Endodermal cell (in vitro differentiated cells): ENCODE measurements at regions not wholly inside any gene's neighbourhood (a gene's known extent, or its start where the extent isn't known, plus 50 kb on each side); places are given as distances from the start of the nearest gene placed in this dataset.

Experiments used
- DNase-seq: peaks from one replicate; pipeline ENCODE4 v3.0.0-alpha.2; 2017
- H3K27ac ChIP-seq: 2 replicates; pipeline ENCODE4 v1.5.1; 2013; ENCODE audit warnings: mild to moderate bottlenecking, low read depth, low read length, moderate library complexity
- H3K27me3 ChIP-seq: 2 replicates; pipeline ENCODE4 v1.6.1; 2013; ENCODE audit warnings: mild to moderate bottlenecking, low read length, moderate library complexity; ENCODE audit not compliant: insufficient read depth, control insufficient read depth, poor library complexity, severe bottlenecking
- H3K36me3 ChIP-seq: 2 replicates; pipeline ENCODE4 v1.7.0; 2013; ENCODE audit warnings: mild to moderate bottlenecking, low read length, moderate library complexity; ENCODE audit not compliant: control insufficient read depth, insufficient read depth
- H3K4me1 ChIP-seq: one replicate; pipeline ENCODE4 v1.7.0; 2013; ENCODE audit warnings: low read length; ENCODE audit not compliant: control insufficient read depth, insufficient read depth
- H3K4me3 ChIP-seq: 2 replicates; pipeline ENCODE4 v1.5.1; 2013; ENCODE audit warnings: mild to moderate bottlenecking, low read length, moderate library complexity
- H3K9ac ChIP-seq: 2 replicates; pipeline ENCODE4 v1.6.1; 2013; ENCODE audit warnings: mild to moderate bottlenecking, low read length, moderate library complexity; ENCODE audit not compliant: poor library complexity, severe bottlenecking; ENCODE audit errors: extremely low read depth
- H3K9me3 ChIP-seq: 2 replicates; pipeline ENCODE4 v1.6.1; 2013; ENCODE audit warnings: mild to moderate bottlenecking, low read length, moderate library complexity; ENCODE audit not compliant: control insufficient read depth
- H3K27ac Mint-ChIP-seq: 2 replicates; pipeline ENCODE4 v1.8.0; 2020; ENCODE audit warnings: mixed read lengths
- H3K27me3 Mint-ChIP-seq: 2 replicates; pipeline ENCODE4 v1.8.0; 2021; ENCODE audit warnings: mild to moderate bottlenecking, mixed read lengths; ENCODE audit not compliant: insufficient read depth
- H3K36me3 Mint-ChIP-seq: 2 replicates; pipeline ENCODE4 v1.8.0; 2020; ENCODE audit warnings: low read depth, mixed read lengths
- H3K4me1 Mint-ChIP-seq: 2 replicates; pipeline ENCODE4 v1.8.0; 2020; ENCODE audit warnings: mixed read lengths
- H3K4me3 Mint-ChIP-seq: 2 replicates; pipeline ENCODE4 v1.8.0; 2020; ENCODE audit warnings: mild to moderate bottlenecking, moderate library complexity, mixed read lengths
- H3K9me3 Mint-ChIP-seq: 2 replicates; pipeline ENCODE4 v1.8.0; 2020; ENCODE audit warnings: mild to moderate bottlenecking, mixed read lengths
- WGBS, 2 experiments: methylation state at CpG; one replicate each; pipeline versions ENCODE4 v1.1.5 to v1.1.7; 2013; ENCODE audit warnings: missing lambda C conversion rate in 2 of 2, mixed read lengths in 1 of 2; ENCODE audit not compliant: insufficient coverage in 1 of 2, insufficient read length in 1 of 2; 5-methylcytosine and 5-hydroxymethylcytosine counted together
- TF ChIP-seq, protein P1 (sequence below): fragments of 200-600 bp; sonication (generic); conservative IDR thresholded peaks from 2 replicates; pipeline ENCODE4 v1.5.0; 2021; ENCODE audit warnings: antibody characterized with exemption, mild to moderate bottlenecking

DNA sequence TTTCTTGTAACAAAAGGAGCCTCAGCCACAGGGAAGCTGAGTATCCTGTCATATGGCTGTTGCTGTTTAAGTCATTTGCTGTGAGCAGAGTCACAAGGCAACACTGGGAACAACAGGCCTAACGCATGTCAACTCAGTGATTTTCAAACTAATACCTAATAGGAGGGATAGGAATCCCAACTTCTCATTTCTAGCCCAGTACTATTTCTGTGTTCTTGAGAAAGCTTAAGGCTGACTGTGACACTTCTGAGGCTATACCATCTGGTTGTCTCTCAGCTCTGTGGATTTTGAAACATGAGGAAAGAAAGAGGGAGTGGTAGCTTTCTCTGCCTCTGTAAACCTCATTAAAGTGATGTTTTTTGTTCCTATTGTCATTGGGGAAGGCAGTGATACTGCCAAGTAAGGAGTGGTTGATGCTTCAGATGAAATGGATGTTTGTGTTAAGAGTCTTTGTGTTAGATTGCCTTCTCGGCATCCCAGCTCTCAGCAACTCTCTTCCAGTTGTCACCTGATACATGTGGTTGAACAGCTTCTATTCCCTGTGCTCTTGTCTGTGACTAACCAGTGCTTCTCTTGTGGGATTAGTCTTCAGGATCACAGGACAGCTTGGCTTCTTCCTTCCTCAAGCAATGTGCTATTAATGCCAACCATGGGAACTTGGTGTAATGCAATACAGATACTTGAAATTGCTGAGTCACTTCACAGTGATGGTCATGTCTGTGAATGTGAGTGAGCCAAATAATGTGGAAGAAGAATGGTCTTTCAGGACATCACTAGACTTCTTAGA lies 166.8 kb upstream of the IVNS1ABP start:
- no peak overlapping the region for H3K27ac ChIP-seq
- H3K9me3 Mint-ChIP-seq = no peaks in the 10 kb centered on the region
- H3K9me3 ChIP-seq = no peaks in the 10 kb centered on the region
- no peaks in the 10 kb centered on the region for H3K27me3 ChIP-seq
- WGBS, 2 experiments = 92 to 100% methylated on average over 1 to 2 of the region's 2 CpGs
- H3K36me3 ChIP-seq = no peaks in the 10 kb centered on the region
- no peaks in the 10 kb centered on the region for H3K36me3 Mint-ChIP-seq
- no peak for DNase-seq
- H3K27me3 Mint-ChIP-seq = no peaks in the 10 kb centered on the region
- no peak overlapping the region for H3K9ac ChIP-seq
- H3K4me1 ChIP-seq = peaks cover 5% of the 10 kb centered on the region
- H3K4me3 Mint-ChIP-seq = no peak overlapping the region
- TF ChIP-seq, protein P1, sequence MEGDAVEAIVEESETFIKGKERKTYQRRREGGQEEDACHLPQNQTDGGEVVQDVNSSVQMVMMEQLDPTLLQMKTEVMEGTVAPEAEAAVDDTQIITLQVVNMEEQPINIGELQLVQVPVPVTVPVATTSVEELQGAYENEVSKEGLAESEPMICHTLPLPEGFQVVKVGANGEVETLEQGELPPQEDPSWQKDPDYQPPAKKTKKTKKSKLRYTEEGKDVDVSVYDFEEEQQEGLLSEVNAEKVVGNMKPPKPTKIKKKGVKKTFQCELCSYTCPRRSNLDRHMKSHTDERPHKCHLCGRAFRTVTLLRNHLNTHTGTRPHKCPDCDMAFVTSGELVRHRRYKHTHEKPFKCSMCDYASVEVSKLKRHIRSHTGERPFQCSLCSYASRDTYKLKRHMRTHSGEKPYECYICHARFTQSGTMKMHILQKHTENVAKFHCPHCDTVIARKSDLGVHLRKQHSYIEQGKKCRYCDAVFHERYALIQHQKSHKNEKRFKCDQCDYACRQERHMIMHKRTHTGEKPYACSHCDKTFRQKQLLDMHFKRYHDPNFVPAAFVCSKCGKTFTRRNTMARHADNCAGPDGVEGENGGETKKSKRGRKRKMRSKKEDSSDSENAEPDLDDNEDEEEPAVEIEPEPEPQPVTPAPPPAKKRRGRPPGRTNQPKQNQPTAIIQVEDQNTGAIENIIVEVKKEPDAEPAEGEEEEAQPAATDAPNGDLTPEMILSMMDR = no peak
- H3K27ac Mint-ChIP-seq = no peak overlapping the region
- no peak overlapping the region for H3K4me3 ChIP-seq
- peaks cover 31% of the 10 kb centered on the region for H3K4me1 Mint-ChIP-seq

DNA sequence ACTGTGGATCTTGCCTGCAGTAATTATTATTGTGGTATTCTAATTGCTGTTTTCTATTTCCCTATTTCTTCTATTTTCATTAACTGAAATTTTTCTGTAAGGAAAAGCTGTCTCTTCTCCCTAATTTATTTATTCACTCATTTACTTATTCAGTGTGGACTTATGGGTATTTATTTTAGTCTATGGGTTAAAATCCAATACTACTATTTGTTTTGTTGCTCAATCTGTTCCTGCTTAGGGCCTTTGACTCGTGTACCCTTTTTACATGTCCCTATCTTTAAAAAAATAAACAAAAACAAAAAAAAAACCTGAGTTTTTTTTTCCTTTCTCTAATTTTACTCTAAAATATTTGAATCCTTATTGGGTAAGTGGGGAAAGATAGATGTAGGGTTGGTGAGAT lies 166.2 kb upstream of the IVNS1ABP start:
- peaks cover 25% of the 10 kb centered on the region for H3K4me1 Mint-ChIP-seq
- WGBS, 2 experiments = 100% methylated on average over 1 of the region's 1 CpG; no CpG with 5 or more reads in 1 of the 2 experiments
- Histone ChIP-seq H3K9me3 (no peaks in the 10 kb centered on the region), H3K4me1 (peaks cover 5% of the 10 kb centered on the region), H3K27ac (no peak overlapping the region), H3K27me3 (no peaks in the 10 kb centered on the region), H3K9ac (no peak overlapping the region), H3K4me3 (no peak overlapping the region), H3K36me3 (no peaks in the 10 kb centered on the region)
- H3K27ac Mint-ChIP-seq = no peak overlapping the region
- H3K4me3 Mint-ChIP-seq = no peak overlapping the region
- H3K9me3 Mint-ChIP-seq = no peaks in the 10 kb centered on the region
- no peaks in the 10 kb centered on the region for H3K36me3 Mint-ChIP-seq
- DNase-seq = no peak
- TF ChIP-seq, protein P1 = no peak
- H3K27me3 Mint-ChIP-seq = no peaks in the 10 kb centered on the region

DNA sequence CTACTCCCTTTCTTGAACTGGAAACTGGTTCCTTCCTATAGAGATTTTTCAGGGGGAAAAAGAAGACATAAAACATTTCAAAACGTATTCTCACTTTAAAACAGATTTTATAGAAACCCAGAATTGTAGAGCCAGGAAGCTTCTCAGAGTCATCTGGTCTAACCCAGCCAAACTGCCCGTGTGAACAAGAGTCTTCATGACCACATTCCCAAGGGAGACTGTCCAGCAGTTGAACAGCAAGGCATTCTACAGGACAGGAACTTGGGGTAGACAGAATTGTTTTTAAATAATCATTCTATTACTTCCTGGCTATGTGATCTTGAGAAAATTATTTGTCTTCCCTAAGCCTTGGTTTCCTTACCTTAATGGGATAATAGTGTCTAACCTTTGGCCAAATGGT lies 163.5 kb upstream of the IVNS1ABP start:
- H3K27me3 Mint-ChIP-seq = no peaks in the 10 kb centered on the region

More for the DNA sequence above, 163.5 kb upstream of the IVNS1ABP start:
- TF ChIP-seq, protein P1 = no peak
- Mint-ChIP-seq H3K36me3 (no peaks in the 10 kb centered on the region), H3K4me1 (peaks cover 21% of the 10 kb centered on the region), H3K27ac (no peak overlapping the region), H3K9me3 (no peaks in the 10 kb centered on the region), H3K4me3 (no peak overlapping the region)
- no peaks in the 10 kb centered on the region for H3K27me3 ChIP-seq
- H3K9ac ChIP-seq = no peak overlapping the region
- no peak for DNase-seq
- peaks cover 5% of the 10 kb centered on the region for H3K4me1 ChIP-seq
- H3K36me3 ChIP-seq = no peaks in the 10 kb centered on the region
- WGBS, 2 experiments = 80 to 89% methylated on average over 1 to 2 of the region's 2 CpGs
- H3K4me3 ChIP-seq = no peak overlapping the region
- H3K27ac ChIP-seq = peak overlapping the region; percentile 90
- H3K9me3 ChIP-seq = no peaks in the 10 kb centered on the region
